SK-N-SH (cell line): ENCODE measurements at regions not wholly inside any gene's neighbourhood (a gene's known extent, or its start where the extent isn't known, plus 50 kb on each side); places are given as distances from the start of the nearest gene placed in this dataset.
"Not testable (repeated sequence)": the region's sequence is repeated elsewhere in the genome, so short reads cannot be mapped to it uniquely, and the experiment has no call there.

Source experiments
- CTCF ChIA-PET: fragments of 300-600, 350-600 bp; formaldehyde crosslinking; extraction: SDS; loops from one replicate; lab custom pipeline; 2021; lab: Yijun Ruan, JAX
- POLR2A ChIA-PET: fragments of 350-600 bp; sonication (Branson Sonifier 250); formaldehyde crosslinking; extraction: SDS; loops from one replicate; lab custom pipeline; 2020; ENCODE audit warnings: antibody characterized with exemption, inconsistent platforms; lab: Yijun Ruan, JAX
- DNase-seq: peaks from one replicate; pipeline ENCODE4 v3.0.0; 2012
- H2AFZ ChIP-seq: fragments of 200-600 bp; sonication (generic); 2 replicates; pipeline ENCODE4 v1.8.1; 2016; ENCODE audit warnings: antibody characterized with exemption, mild to moderate bottlenecking, low read depth
- H3F3A ChIP-seq: fragments of 200-600 bp; sonication (generic); replicated peaks from 2 replicates; pipeline ENCODE3; 2016; ENCODE audit warnings: antibody characterized with exemption, mild to moderate bottlenecking; ENCODE audit not compliant: insufficient read depth
- H3K27ac ChIP-seq, 2 experiments: fragments of 200-500 bp in 1 of 2; fragments of 200-600 bp in 1 of 2; sonication (Bioruptor generic) in 1 of 2; sonication (generic), shearing (Covaris generic) in 1 of 2; 2 replicates each; pipeline versions ENCODE4 v1.5.1 to v1.6.1; 2014 to 2016; ENCODE audit warnings: low read depth in 2 of 2, inconsistent platforms in 1 of 2, low read length in 1 of 2, mild to moderate bottlenecking in 1 of 2, mixed read lengths in 1 of 2
- H3K27me3 ChIP-seq: fragments of 200-600 bp; sonication (generic), shearing (Covaris generic); 2 replicates; pipeline ENCODE4 v1.6.1; 2016; ENCODE audit warnings: mixed run types; ENCODE audit not compliant: insufficient read depth
- H3K36me3 ChIP-seq, 2 experiments: fragments of 200-500 bp in 1 of 2; fragments of 200-600 bp in 1 of 2; sonication (Bioruptor generic) in 1 of 2; sonication (generic) in 1 of 2; replicated peaks in 1 of 2; 2 replicates each; pipeline versions ENCODE3 to v1.5.1; 2014 to 2016; ENCODE audit warnings: low read length in 1 of 2, mild to moderate bottlenecking in 1 of 2; ENCODE audit not compliant: insufficient read depth in 2 of 2, control insufficient read depth in 1 of 2
- H3K4me1 ChIP-seq, 2 experiments: fragments of 200-500 bp in 1 of 2; fragments of 200-600 bp in 1 of 2; sonication (Bioruptor generic) in 1 of 2; sonication (generic), shearing (Covaris generic) in 1 of 2; 2 replicates each; pipeline versions ENCODE4 v1.5.1 to v1.6.1; 2014 to 2016; ENCODE audit warnings: low read depth in 1 of 2, low read length in 1 of 2, mixed run types in 1 of 2; ENCODE audit not compliant: insufficient read depth in 2 of 2, control insufficient read depth in 1 of 2
- H3K4me2 ChIP-seq: fragments of 200-600 bp; sonication (generic), shearing (Covaris generic); 2 replicates; pipeline ENCODE4 v1.6.1; 2017; ENCODE audit warnings: mixed run types
- H3K4me3 ChIP-seq, 2 experiments: fragments of 200-500 bp in 1 of 2; fragments of 200-600 bp in 1 of 2; sonication (Bioruptor generic) in 1 of 2; sonication (generic), shearing (Covaris generic) in 1 of 2; 2 replicates each; pipeline versions ENCODE4 v1.5.1 to v1.8.1; 2014 to 2016; ENCODE audit warnings: low read depth in 2 of 2, inconsistent platforms in 1 of 2, low read length in 1 of 2, mild to moderate bottlenecking in 1 of 2, mixed read lengths in 1 of 2, moderate library complexity in 1 of 2
- H3K79me2 ChIP-seq: fragments of 200-600 bp; sonication (generic); 2 replicates; pipeline ENCODE4 v1.8.1; 2017; ENCODE audit warnings: mild to moderate bottlenecking; ENCODE audit not compliant: insufficient read depth
- H3K9ac ChIP-seq: fragments of 200-600 bp; sonication (generic); 2 replicates; pipeline ENCODE4 v1.6.1; 2017; ENCODE audit warnings: mixed run types
- H3K9me2 ChIP-seq: fragments of 200-600 bp; sonication (generic); 2 replicates; pipeline ENCODE4 v1.6.1; 2017; ENCODE audit warnings: mixed run types
- H3K9me3 ChIP-seq: fragments of 200-600 bp; sonication (generic); 2 replicates; pipeline ENCODE4 v1.6.1; 2017; ENCODE audit warnings: mixed run types, mild to moderate bottlenecking, moderate library complexity
- H4K20me1 ChIP-seq: fragments of 200-600 bp; sonication (generic); 2 replicates; pipeline ENCODE4 v1.6.1; 2017; ENCODE audit warnings: mild to moderate bottlenecking, mixed run types; ENCODE audit not compliant: insufficient read depth
- CHD2 ChIP-seq: fragments of 150-350 bp; IDR thresholded peaks from 2 replicates; pipeline ENCODE4 v1.6.1; 2018; ENCODE audit warnings: low read length; ENCODE audit not compliant: partially characterized antibody
- CTCF ChIP-seq: fragments of 200-600 bp; sonication (generic); IDR thresholded peaks from 2 replicates; pipeline ENCODE4 v1.6.1; 2017; ENCODE audit warnings: antibody characterized with exemption, mild to moderate bottlenecking, moderate library complexity
- EZH2phosphoT487 ChIP-seq: fragments of 200-600 bp; sonication (generic); IDR thresholded peaks from 2 replicates; pipeline ENCODE4 v1.6.1; 2017; ENCODE audit warnings: low read depth, mixed run types, mild to moderate bottlenecking, antibody characterized with exemption, moderate library complexity, borderline replicate concordance
- GABPA ChIP-seq: IDR thresholded peaks from 2 replicates; pipeline ENCODE4 v1.4.0; 2012; ENCODE audit warnings: low read depth, mild to moderate bottlenecking
- JUND ChIP-seq: IDR thresholded peaks from 2 replicates; pipeline ENCODE4 v1.4.0; 2012
- MAX ChIP-seq: IDR thresholded peaks from 2 replicates; pipeline ENCODE4 v1.4.0; 2012; ENCODE audit warnings: low read depth
- PBX3 ChIP-seq: IDR thresholded peaks from 2 replicates; pipeline ENCODE4; 2012
- RAD21 ChIP-seq: IDR thresholded peaks from 2 replicates; pipeline ENCODE4 v1.6.1; 2012; ENCODE audit warnings: mild to moderate bottlenecking, low read length
- RXRA ChIP-seq: IDR thresholded peaks from 2 replicates; pipeline ENCODE4 v1.4.0; 2012; ENCODE audit warnings: low read depth, mild to moderate bottlenecking, borderline replicate concordance
- SIN3A ChIP-seq: IDR thresholded peaks from 2 replicates; pipeline ENCODE4 v1.6.1; 2012; ENCODE audit warnings: low read depth, mild to moderate bottlenecking, low read length, moderate library complexity, borderline replicate concordance
- SMC3 ChIP-seq: IDR thresholded peaks from 2 replicates; pipeline ENCODE4 v1.6.1; 2012; ENCODE audit warnings: low read depth, low read length, improper control_type of control experiment
- TAF1 ChIP-seq: IDR thresholded peaks from 2 replicates; pipeline ENCODE4 v1.6.1; 2012; ENCODE audit warnings: low read depth, mild to moderate bottlenecking, low read length, moderate library complexity, borderline replicate concordance
- TEAD4 ChIP-seq: IDR thresholded peaks from 2 replicates; pipeline ENCODE4 v1.4.0; 2012; ENCODE audit warnings: mild to moderate bottlenecking, borderline replicate concordance; ENCODE audit not compliant: insufficient read depth
- YY1 ChIP-seq: IDR thresholded peaks from 2 replicates; pipeline ENCODE4 v1.4.0; 2012; ENCODE audit warnings: low read depth, mild to moderate bottlenecking
- ZBTB33 ChIP-seq: IDR thresholded peaks from 2 replicates; pipeline ENCODE4 v1.4.0; 2012; ENCODE audit warnings: low read depth, borderline replicate concordance
- WGBS: methylation state at CpG from one replicate; pipeline ENCODE4 v1.1.6; 2017; ENCODE audit warnings: low lambda C conversion rate; 5-methylcytosine and 5-hydroxymethylcytosine counted together

- no peak for TF ChIP-seq TEAD4
- TF ChIP-seq RAD21 = no peak
- TF ChIP-seq, all 33 proteins: peak for 0
Observed at GRCh38 chr3:67248726-67249125, 250.6 kb downstream of the KBTBD8 start (continued).

GRCh38 chr3:67252906-67253305, 254.8 kb downstream of the KBTBD8 start:
- H3K9ac ChIP-seq, H3F3A ChIP-seq, H2AFZ ChIP-seq, H3K27me3 ChIP-seq, H3K4me2 ChIP-seq, H3K9me2 ChIP-seq, H3K4me1 ChIP-seq, H3K79me2 ChIP-seq, H3K27ac ChIP-seq, H4K20me1 ChIP-seq, H3K9me3 ChIP-seq, DNase-seq, CTCF ChIA-PET, H3K36me3 ChIP-seq, H3K4me3 ChIP-seq, POLR2A ChIA-PET: not testable (repeated sequence)
- 4% methylated on average over 1 of the region's 1 CpG for WGBS

GRCh38 chr3:67278015-67278618, 280.0 kb downstream of the KBTBD8 start:
- 23% methylated on average over 3 of the region's 3 CpGs for WGBS
- H3F3A ChIP-seq = no peaks in the 10 kb centered on the region
- no peaks in the 10 kb centered on the region for H3K9me2 ChIP-seq
- no peak overlapping the region for H3K9ac ChIP-seq
- no peak overlapping the region for H3K27ac ChIP-seq
- H3K4me1 ChIP-seq = no peaks in the 10 kb centered on the region
- H3K4me3 ChIP-seq = no peak overlapping the region
- TF ChIP-seq CTCF (no peak), ZBTB33 (no peak), PBX3 (no peak), TAF1 (no peak), MAX (no peak), CHD2 (no peak), GABPA (no peak), SMC3 (no peak), RXRA (no peak), EZH2phosphoT487 (no peak), RAD21 (no peak), YY1 (no peak), JUND (no peak), SIN3A (no peak)
- no peak overlapping the region for H3K4me2 ChIP-seq
- H3K27me3 ChIP-seq = no peaks in the 10 kb centered on the region
- ChIA-PET CTCF (interaction anchor here (0.6 kb wide), 1 partner anchor 416 kb away, joined by 4 read pairs; no protein-coding TSS in a partner anchor), POLR2A (no interaction called here)
- DNase-seq = no peak
- H4K20me1 ChIP-seq = no peaks in the 10 kb centered on the region
- no peaks in the 10 kb centered on the region for H3K79me2 ChIP-seq
- H2AFZ ChIP-seq = no peak overlapping the region
- H3K36me3 ChIP-seq = no peaks in the 10 kb centered on the region
- no peaks in the 10 kb centered on the region for H3K9me3 ChIP-seq
